Omental fat pad (tissue), 3 donors: ENCODE measurements at regions not wholly inside any gene's neighbourhood (a gene's known extent, or its start where the extent isn't known, plus 50 kb on each side); places are given as distances from the start of the nearest gene placed in this dataset.

Experiments used
- ATAC-seq: fragments of 150-250 bp; one replicate; pipeline ENCODE4 v1.9.1; 2016; ENCODE audit warnings: mild to moderate bottlenecking, moderate library complexity; ENCODE audit not compliant: low FRiP score
- DNase-seq: peaks from one replicate; pipeline ENCODE4 v3.0.0-alpha.2; 2019; ENCODE audit warnings: low spot score
- TF ChIP-seq, protein P1 (sequence below), 3 donors: fragments of 450-650 bp; IDR thresholded peaks; one replicate each; pipeline ENCODE4 v1.5.1; 2016 to 2017; ENCODE audit warnings: antibody characterized with exemption in 3 of 3, mild to moderate bottlenecking in 3 of 3, moderate library complexity in 2 of 3

DNA sequence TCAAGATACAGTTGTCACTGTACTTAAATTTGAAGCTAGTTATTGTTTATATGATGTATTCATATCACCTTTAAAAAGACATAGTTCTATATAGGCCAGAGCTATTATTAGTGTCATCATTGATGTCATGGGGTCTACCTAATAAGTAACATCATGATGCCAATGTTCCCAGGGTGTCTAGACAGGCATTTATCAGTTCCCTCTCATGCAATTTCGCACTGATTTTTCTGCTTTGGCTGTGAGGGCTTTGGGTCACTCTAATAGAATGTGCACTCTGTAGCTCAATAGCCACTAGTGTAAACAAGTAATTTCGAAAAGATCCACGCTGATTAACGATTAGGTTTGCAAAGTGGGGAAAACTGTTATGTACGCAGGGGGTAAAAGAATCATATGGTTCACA is 1651.3 kb downstream of the SLITRK5 start:
- TF ChIP-seq, protein P1, sequence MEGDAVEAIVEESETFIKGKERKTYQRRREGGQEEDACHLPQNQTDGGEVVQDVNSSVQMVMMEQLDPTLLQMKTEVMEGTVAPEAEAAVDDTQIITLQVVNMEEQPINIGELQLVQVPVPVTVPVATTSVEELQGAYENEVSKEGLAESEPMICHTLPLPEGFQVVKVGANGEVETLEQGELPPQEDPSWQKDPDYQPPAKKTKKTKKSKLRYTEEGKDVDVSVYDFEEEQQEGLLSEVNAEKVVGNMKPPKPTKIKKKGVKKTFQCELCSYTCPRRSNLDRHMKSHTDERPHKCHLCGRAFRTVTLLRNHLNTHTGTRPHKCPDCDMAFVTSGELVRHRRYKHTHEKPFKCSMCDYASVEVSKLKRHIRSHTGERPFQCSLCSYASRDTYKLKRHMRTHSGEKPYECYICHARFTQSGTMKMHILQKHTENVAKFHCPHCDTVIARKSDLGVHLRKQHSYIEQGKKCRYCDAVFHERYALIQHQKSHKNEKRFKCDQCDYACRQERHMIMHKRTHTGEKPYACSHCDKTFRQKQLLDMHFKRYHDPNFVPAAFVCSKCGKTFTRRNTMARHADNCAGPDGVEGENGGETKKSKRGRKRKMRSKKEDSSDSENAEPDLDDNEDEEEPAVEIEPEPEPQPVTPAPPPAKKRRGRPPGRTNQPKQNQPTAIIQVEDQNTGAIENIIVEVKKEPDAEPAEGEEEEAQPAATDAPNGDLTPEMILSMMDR (IDR thresholded peaks at IDR 0.05): no peak
- DNase-seq (no peak), ATAC-seq (no peak)

DNA sequence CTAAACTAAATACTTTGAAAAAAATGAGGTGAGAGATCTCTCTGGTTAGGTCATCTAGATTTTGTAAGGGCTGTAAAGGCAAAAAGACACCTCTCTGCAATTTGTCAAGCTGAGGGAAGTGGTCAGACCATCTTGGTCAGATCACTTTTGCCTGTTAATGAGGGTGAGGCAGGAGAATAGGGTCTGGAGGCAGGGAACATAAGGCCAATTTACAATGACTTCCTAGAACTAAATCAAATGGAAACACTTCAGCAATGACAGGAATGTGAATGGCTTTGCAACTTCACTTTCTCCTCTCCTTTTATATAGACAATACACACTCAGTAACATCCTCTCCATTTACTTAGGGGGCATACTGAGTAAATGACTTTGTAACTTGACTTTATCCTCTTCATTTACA is 1653.4 kb downstream of the SLITRK5 start:
- DNase-seq (no peak), ATAC-seq (no peak)
- TF ChIP-seq, protein P1 (IDR thresholded peaks at IDR 0.05): no peak

DNA sequence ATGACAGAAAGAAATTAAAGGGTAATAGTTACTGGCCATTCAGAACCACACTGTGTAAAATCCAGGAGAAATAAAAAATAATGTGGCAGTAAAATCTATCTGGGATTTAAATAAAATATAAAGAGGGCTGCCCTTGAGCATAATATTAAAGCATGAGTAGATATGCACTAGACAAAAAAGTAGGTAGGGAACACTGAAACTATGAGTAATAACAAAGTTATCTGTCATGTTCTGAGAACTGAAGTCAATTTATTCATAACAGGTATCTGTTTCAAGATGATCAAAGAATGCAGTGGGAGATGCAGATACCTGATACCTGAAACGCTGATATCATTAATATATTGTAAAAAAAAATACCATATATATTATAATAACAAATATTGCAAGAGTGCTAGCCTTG is 1672.0 kb downstream of the SLITRK5 start:
- TF ChIP-seq, protein P1 (IDR thresholded peaks at IDR 0.05): no peak
- no peak for DNase-seq
- ATAC-seq: no peak

DNA sequence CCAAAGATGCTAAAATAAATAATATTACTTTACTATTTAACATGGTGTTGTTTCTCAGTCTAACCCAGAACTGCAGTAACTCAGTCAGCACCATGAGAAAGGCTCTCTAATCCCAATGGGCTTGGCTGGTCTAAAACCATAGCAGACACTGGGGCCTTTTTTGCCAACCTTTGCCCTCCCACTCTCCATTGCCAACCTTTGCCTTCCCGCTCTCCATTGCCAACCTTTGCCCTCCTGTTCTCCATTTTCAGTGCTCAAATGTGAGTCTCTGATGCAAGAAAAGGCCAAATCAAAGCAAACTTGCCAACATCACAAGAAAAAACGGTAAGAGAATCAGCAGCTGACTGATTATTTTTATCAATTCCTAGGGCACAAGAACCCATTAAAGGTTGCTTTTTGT is 1681.2 kb downstream of the SLITRK5 start:
- TF ChIP-seq, protein P1 (IDR thresholded peaks at IDR 0.05): no peak
- ATAC-seq (no peak), DNase-seq (no peak)

DNA sequence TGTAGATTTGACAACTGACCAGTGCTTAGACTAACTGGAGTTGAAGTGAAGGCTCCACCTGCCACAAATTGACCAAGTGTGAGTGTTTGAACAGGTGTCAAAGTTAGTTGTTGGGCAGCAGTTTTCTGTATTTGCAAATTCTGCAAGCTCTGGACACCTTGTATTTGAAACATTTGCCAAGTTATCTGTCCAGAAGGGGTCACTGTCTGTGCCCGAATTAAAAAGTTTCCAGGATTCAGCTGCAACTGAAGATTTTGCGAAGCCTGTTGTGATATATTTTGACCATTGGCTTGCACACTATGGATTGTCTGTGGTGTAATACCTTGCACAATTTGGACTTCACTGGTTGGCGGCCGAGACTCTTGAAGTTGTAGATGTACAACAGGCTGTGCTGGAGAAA is 1690.7 kb downstream of the SLITRK5 start:
- DNase-seq (no peak), ATAC-seq (no peak)
- TF ChIP-seq, protein P1 (IDR thresholded peaks at IDR 0.05): no peak

DNA sequence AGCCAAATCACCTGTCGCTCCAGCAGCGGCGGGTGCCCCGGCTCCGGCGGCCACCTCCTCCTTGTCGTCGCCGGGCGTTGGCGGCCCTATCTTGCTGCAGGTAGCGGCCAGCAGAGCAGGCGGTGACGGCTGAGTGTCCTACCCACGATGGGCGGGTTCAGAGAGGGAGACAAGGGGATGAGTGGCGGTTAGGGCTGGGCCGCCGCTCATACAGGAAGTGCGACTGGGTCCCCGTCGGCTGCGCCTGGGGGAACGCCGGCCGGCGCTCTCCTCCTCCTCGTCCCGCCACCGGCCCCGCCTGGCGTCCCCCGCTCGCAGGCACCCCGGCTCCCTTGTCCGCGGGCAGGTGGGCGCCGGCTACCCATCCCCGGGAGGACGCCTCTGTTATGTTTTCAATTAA is 1692.0 kb downstream of the SLITRK5 start:
- DNase-seq (no peak), ATAC-seq (no peak)
- TF ChIP-seq, protein P1 (IDR thresholded peaks at IDR 0.05): no peak

DNA sequence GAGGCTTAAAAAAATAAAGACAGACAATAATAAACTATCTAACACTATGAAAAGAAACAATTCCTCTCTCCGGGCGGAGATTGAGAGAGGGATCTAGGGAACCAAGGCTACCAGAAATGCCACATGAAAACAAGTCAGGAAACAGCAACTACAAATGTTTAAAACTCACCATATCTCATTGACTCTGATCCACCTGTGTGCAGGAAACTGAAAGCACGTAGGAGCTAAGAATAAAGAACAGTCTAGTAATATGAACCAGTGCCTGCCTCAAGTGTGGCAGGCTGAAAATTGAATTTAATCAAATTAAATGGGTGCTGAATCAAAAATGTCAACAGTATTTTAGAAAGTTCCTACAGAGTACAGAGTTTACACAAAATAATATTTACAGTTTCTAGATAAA is 1701.0 kb downstream of the SLITRK5 start:
- TF ChIP-seq, protein P1 (IDR thresholded peaks at IDR 0.05): no peak
- ATAC-seq (no peak), DNase-seq (no peak)
